Testis (tissue), 2 donors: ENCODE measurements at regions not wholly inside any gene's neighbourhood (a gene's known extent, or its start where the extent isn't known, plus 50 kb on each side); places are given as distances from the start of the nearest gene placed in this dataset.
"Not testable (repeated sequence)": the region's sequence is repeated elsewhere in the genome, so short reads cannot be mapped to it uniquely, and the experiment has no call there.

Experiments used
- DNase-seq: peaks from one replicate; pipeline ENCODE4 v3.0.0-alpha.2; 2019
- H3K27ac ChIP-seq, 2 donors: fragments of 200-600 bp; sonication (generic); one replicate each; pipeline ENCODE4 v1.5.1; 2019
- H3K27me3 ChIP-seq: fragments of 200-600 bp; sonication (generic); one replicate; pipeline ENCODE4 v1.5.1; 2019
- H3K36me3 ChIP-seq: fragments of 200-600 bp; sonication (generic); one replicate; pipeline ENCODE4 v1.5.1; 2017; ENCODE audit warnings: low read depth; ENCODE audit errors: missing control alignments
- H3K4me1 ChIP-seq: fragments of 200-600 bp; sonication (generic); one replicate; pipeline ENCODE4 v1.5.1; 2019
- H3K4me3 ChIP-seq, 2 donors: fragments of 200-600 bp; sonication (generic); one replicate each; pipeline ENCODE4 v1.5.1; 2017 to 2019
- H3K9me3 ChIP-seq: fragments of 200-600 bp; sonication (generic); one replicate; pipeline ENCODE4 v1.5.1; 2017
- CTCF ChIP-seq, 3 experiments: fragments of 450-650 bp in 2 of 3; fragments of 200-600 bp in 1 of 3; sonication (generic) in 1 of 3; IDR thresholded peaks; one replicate each; pipeline ENCODE4 v1.5.1; 2016 to 2019; ENCODE audit warnings: antibody characterized with exemption in 3 of 3, mild to moderate bottlenecking in 2 of 3, moderate library complexity in 1 of 3
- POLR2A ChIP-seq: fragments of 450-650 bp; IDR thresholded peaks from one replicate; pipeline ENCODE4 v1.6.1; 2017; ENCODE audit warnings: antibody characterized with exemption, mild to moderate bottlenecking, moderate library complexity
- WGBS, 2 donors: methylation state at CpG; one replicate each; pipeline ENCODE4 v1.1.5; 2018; 5-methylcytosine and 5-hydroxymethylcytosine counted together
- intact Hi-C: fragments of 100-400 bp; cut with DNase I; formaldehyde crosslinking; loops from one replicate; pipeline ENCODE4 v1.15.1; 2023; ENCODE audit warnings: low total_unique reads

GRCh38 chr15:39417366-39418134 lies 163.3 kb upstream of the THBS1 start:
- Histone ChIP-seq H3K4me3 (no peak overlapping the region), H3K4me1 (peaks cover 10% of the 10 kb centered on the region), H3K27ac (no peak overlapping the region), H3K27me3 (no peaks in the 10 kb centered on the region), H3K36me3 (no peaks in the 10 kb centered on the region), H3K9me3 (no peaks in the 10 kb centered on the region)
- intact Hi-C loops = no loop called here
- TF ChIP-seq POLR2A (no peak), CTCF (IDR thresholded peaks at IDR 0.05) (no peak)
- 62 to 67% methylated on average over 6 of the region's 6 CpGs for WGBS, 2 donors
- DNase-seq = peak; percentile 92

GRCh38 chr15:39419651-39420050 lies 161.2 kb upstream of the THBS1 start:
- no peaks in the 10 kb centered on the region for H3K9me3 ChIP-seq
- DNase-seq = no peak
- H3K4me3 ChIP-seq = no peak overlapping the region
- no peaks in the 10 kb centered on the region for H3K27me3 ChIP-seq
- WGBS, 2 donors = 52 to 73% methylated on average over 3 of the region's 3 CpGs
- intact Hi-C loops = no loop called here
- no peaks in the 10 kb centered on the region for H3K36me3 ChIP-seq
- H3K4me1 ChIP-seq = peaks cover 10% of the 10 kb centered on the region
- TF ChIP-seq CTCF (IDR thresholded peaks at IDR 0.05) (no peak), POLR2A (no peak)
- H3K27ac ChIP-seq = no peak overlapping the region

GRCh38 chr15:39420123-39420852 lies 160.6 kb upstream of the THBS1 start:
- H3K27me3 ChIP-seq, intact Hi-C loops, H3K9me3 ChIP-seq, H3K4me3 ChIP-seq, H3K36me3 ChIP-seq, H3K4me1 ChIP-seq, H3K27ac ChIP-seq, DNase-seq: not testable (repeated sequence)
- WGBS, 2 donors = 82 to 87% methylated on average over 8 to 14 of the region's 19 CpGs

GRCh38 chr15:39420853-39421192 lies 160.1 kb upstream of the THBS1 start:
- 73% methylated on average over 14 of the region's 14 CpGs; no CpG with 5 or more reads in 1 of the 2 donors for WGBS, 2 donors
- H3K27ac ChIP-seq, intact Hi-C loops, DNase-seq, H3K9me3 ChIP-seq, H3K27me3 ChIP-seq, H3K4me1 ChIP-seq, H3K36me3 ChIP-seq, H3K4me3 ChIP-seq: not testable (repeated sequence)

- H3K4me3 ChIP-seq = no peak overlapping the region
- no peaks in the 10 kb centered on the region for H3K36me3 ChIP-seq
- no peaks in the 10 kb centered on the region for H3K9me3 ChIP-seq
- WGBS, 2 donors = 75 to 79% methylated on average over 18 to 19 of the region's 19 CpGs
- H3K4me1 ChIP-seq = peaks cover 10% of the 10 kb centered on the region
- DNase-seq = peak; percentile 45
- no peak for TF ChIP-seq CTCF (IDR thresholded peaks at IDR 0.05)
- TF ChIP-seq POLR2A = no peak
- no peaks in the 10 kb centered on the region for H3K27me3 ChIP-seq
- no peak overlapping the region for H3K27ac ChIP-seq
- intact Hi-C loops = no loop called here
Measured at GRCh38 chr15:39426552-39427532, 154.0 kb upstream of the THBS1 start.
